RPMI7951 (cell line): ENCODE measurements at regions not wholly inside any gene's neighbourhood (a gene's known extent, or its start where the extent isn't known, plus 50 kb on each side); places are given as distances from the start of the nearest gene placed in this dataset.
"Not testable (repeated sequence)": the region's sequence is repeated elsewhere in the genome, so short reads cannot be mapped to it uniquely, and the experiment has no call there.

Experiments used
- DNase-seq: peaks from one replicate; pipeline ENCODE4 v3.0.0-alpha.2; 2012; ENCODE audit warnings: low read depth

DNA sequence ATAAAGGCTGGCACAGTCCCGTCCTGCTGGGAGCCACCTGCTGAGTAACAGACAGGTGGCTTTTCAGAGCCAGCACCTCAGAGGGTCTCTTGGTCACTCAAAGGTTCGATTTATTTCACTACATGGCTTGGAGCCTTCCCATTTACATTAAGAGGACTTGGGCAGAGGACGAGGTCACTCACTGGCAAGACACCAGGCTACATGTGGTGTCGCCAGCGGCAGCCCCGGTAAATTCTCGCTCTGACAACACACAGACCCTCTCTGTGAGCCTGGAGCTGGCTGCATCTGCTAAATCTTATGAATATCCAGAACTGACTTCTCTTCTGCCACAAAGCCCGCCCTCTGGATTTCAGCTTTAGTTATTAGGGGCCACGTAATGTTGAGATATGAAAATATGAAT lies 254.7 kb downstream of the VAPA start:
- no peak for DNase-seq

DNA sequence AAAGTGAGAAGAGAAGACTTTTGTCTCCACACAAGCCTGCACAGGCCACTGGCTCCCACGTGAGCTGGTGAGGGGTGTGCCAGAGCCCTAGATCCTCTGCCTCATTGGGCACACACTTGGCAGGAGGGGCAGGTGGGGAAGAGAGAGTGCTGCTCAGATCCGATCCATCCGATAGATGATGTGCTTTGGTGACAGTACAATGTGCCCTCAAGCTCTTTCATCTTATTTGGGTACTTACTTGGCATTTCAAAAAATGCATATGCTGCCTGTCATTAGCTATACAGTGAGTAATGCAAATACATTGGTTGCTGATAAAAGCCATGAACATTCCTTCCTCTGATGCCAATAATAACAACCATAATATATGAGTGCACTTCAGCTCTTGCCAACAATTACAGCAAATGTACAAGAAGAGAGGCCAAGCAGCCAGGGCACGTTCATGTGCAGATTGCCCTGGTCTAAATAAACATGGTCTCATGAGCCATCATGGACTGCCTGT lies 255.3 kb downstream of the VAPA start:
- peak; percentile 19 for DNase-seq

GRCh38 chr18:10169814-10170213 lies 256.0 kb downstream of the VAPA start:
- DNase-seq, result no peak

GRCh38 chr18:10170375-10170774 lies 256.6 kb downstream of the VAPA start:
- no peak for DNase-seq

GRCh38 chr18:10175333-10175732 lies 261.5 kb downstream of the VAPA start:
- not testable (repeated sequence) for DNase-seq

GRCh38 chr18:10179326-10179725 lies 265.5 kb downstream of the VAPA start:
- not testable (repeated sequence) for DNase-seq

- no peak for DNase-seq
Measured at GRCh38 chr18:10182009-10182624, 268.3 kb downstream of the VAPA start.

GRCh38 chr18:10184776-10185175 lies 269.7 kb upstream of the APCDD1 start:
- no peak for DNase-seq

DNA sequence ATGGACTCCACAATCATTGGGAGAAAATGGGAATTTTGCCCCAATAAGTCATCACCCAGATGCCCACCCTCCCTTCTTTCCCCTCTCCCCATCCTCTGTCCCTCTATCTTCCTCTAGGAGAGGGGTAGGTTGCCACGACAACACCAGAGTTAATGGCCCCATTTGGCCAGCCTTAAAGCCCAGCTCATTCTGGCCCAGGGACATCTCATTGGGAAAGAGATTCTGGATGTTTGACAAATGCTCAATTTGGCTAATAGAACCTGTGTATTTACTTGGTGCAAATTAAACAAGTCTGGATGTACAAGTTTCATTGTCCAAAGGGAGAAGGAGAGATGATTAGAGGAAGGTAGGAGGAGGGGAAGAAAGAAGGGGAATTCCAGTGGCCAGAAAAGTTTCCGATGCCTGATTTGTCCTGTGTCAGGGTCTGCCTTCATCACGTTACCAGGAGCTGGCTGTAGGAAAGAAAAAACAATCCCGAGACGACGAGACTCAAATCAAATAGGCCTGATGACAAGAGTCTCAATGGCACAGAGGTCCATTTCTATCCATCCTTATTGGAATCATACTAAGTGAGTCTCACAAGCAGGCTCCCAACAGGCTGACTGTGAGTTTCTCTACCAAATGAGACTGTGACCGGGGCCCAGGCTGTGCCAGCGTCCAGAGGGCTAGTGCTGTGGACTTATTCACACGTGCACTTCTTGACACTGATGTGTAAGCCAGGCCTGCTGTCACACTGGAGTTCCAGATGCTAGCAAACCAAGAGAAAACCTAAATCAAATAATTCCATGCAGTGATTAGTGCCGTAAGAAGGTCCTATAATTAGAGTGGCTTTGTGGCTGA lies 265.2 kb upstream of the APCDD1 start:
- DNase-seq, result peak; percentile 29

- peak; percentile 85 for DNase-seq
Measured at GRCh38 chr18:10190564-10190963, 263.9 kb upstream of the APCDD1 start.

DNA sequence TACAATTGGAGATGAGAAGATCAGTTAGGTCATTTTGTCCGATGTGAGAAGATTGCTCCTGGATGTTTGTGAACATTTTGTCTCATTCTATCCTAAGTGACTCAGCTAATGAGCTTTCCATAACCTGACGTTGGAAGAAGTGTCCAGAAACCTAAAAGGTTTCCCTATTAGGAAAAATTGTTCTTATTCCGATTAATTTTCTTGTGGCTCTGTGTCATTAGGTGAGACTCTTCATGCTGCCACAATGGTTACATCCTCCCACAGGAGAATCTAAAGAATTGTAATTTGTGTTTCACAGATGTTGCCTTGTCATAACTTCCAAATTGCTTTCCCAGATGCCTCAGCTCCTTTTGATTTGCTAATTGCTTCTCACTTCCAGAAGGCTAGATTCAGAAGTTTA lies 261.0 kb upstream of the APCDD1 start:
- DNase-seq, result no peak

GRCh38 chr18:10194592-10194991 lies 259.8 kb upstream of the APCDD1 start:
- DNase-seq, result no peak

GRCh38 chr18:10195529-10195928 lies 258.9 kb upstream of the APCDD1 start:
- DNase-seq, result no peak

GRCh38 chr18:10197097-10197496 lies 257.3 kb upstream of the APCDD1 start:
- no peak for DNase-seq

DNA sequence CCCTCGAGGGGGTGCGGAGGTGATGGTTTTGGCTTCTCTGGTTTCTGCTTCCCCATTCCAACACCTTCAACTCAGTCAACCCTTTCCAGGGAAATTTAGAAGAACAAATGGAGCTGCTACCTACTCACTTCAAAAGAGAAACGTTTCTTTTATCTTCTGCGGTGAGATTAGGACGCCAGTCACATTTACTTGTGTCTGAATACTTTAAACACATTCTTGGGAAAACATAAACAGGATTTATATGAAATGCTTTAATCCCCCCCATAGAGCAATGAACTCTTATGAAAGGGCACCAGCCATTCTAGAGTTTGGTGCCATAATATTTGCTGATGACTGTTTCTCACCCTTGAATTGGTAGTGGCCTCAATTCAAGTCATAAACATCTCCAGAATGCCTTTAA lies 253.2 kb upstream of the APCDD1 start:
- no peak for DNase-seq

DNA sequence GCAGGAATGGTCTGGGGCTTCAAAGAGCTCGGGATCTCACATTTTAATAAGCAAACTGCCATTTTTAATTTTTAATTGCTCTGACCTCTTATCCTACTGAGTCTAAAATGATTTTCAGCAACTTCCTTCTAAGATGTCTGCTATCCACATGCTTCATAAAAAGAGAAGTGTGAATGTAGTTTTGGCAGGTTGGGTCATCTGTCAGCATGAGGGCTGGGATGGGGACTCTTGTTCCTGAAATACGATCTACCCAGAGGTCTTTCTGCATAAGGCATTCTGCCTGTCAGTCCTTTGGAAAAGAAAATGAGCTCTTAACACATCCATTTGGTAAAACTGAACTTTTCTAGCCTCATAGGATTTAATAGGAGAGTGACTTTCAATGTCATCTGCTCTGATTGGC lies 252.8 kb upstream of the APCDD1 start:
- no peak for DNase-seq

- no peak for DNase-seq
Measured at GRCh38 chr18:10202845-10203321, 251.6 kb upstream of the APCDD1 start.

GRCh38 chr18:10205151-10205550 lies 249.3 kb upstream of the APCDD1 start:
- DNase-seq, result peak; percentile 93

- no peak for DNase-seq
Measured at GRCh38 chr18:10207682-10208345, 246.6 kb upstream of the APCDD1 start.

GRCh38 chr18:10209302-10209701 lies 245.1 kb upstream of the APCDD1 start:
- DNase-seq, result no peak

DNA sequence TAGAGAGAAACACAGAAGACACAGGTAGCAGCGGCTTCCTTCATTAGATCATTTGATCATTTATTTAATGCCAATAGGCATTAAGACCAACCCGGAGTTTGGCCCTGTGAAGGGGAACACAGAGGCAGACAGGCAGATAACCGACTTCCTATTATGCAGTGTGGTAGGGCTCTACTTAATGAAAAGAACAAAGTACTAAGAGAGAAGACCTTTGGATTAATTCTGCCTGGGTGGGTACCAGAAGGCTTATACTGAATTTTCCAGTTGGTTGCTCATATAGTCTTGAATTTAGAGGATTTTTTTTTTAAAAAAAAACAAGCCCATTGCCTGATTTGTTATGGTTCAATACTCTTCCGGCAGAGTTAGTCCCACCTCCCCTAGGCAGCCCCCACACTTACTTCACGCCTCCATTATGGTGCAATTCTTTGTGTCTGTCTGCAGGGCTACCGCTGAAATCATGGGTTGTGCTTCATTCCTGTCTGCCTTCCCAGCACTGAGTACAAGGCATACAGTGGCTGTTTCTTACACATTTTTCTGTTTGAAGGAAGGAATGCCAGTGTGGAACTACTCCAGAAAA lies 244.3 kb upstream of the APCDD1 start:
- DNase-seq, result no peak

DNA sequence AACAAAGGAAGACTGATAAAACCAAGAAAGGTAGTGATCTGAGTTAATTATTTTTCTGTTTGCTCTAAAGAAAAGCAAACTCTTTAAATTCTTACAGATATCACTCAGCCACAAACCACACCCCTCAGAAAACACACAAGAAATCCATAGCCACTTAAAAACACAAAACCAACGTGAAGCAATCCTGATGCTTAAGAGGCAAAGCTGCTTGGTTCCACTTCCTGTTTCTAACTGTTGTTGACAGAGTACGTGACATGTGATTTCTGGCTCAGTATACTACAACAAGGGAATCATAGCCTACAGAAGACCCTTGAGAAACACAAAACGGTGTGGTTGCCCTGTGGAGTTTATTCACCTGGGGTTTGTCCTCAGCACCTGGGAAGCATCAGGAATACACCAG lies 240.9 kb upstream of the APCDD1 start:
- peak; percentile 28 for DNase-seq
